PC-9 (cell line): ENCODE measurements at regions not wholly inside any gene's neighbourhood (a gene's known extent, or its start where the extent isn't known, plus 50 kb on each side); places are given as distances from the start of the nearest gene placed in this dataset.
"Not testable (repeated sequence)": the region's sequence is repeated elsewhere in the genome, so short reads cannot be mapped to it uniquely, and the experiment has no call there.

Source experiments
- BruUV-seq: library from RNA; stranded (reverse); fragments of 400-500 nt; replicated peaks from 2 replicates; lab custom pipeline; 2021; lab: Mats Ljungman, UMichigan
- CTCF ChIA-PET: fragments of 300-600 bp; sonication (Branson Sonifier 250); formaldehyde crosslinking; loops from one replicate; lab custom pipeline; 2022; ENCODE audit warnings: antibody characterized with exemption; lab: Charles Lee
- POLR2A ChIA-PET: fragments of 300-600 bp; sonication (Branson Sonifier 250); formaldehyde crosslinking; loops from one replicate; lab custom pipeline; 2022; ENCODE audit warnings: antibody characterized with exemption; ENCODE audit not compliant: unreplicated experiment; lab: Charles Lee
- DNase-seq, 2 experiments: peaks; one replicate each; pipeline versions ENCODE4 v3.0.0 to v3.0.0-alpha.2; 2015 to 2022; ENCODE audit warnings: mixed read lengths in 1 of 2
- H2AFZ ChIP-seq: fragments of 200-600 bp; sonication (generic); 2 replicates; pipeline ENCODE4 v1.8.1; 2017; ENCODE audit warnings: antibody characterized with exemption
- H3F3A ChIP-seq: fragments of 200-600 bp; sonication (generic); 2 replicates; pipeline ENCODE4 v1.8.1; 2017; ENCODE audit warnings: antibody characterized with exemption, mild to moderate bottlenecking, low read depth; ENCODE audit not compliant: insufficient read depth
- H3K27ac ChIP-seq: fragments of 200-600 bp; sonication (generic); 2 replicates; pipeline ENCODE4 v1.6.1; 2016; ENCODE audit warnings: mixed run types
- H3K27me3 ChIP-seq: fragments of 200-600 bp; sonication (generic); 2 replicates; pipeline ENCODE4 v1.6.1; 2016; ENCODE audit warnings: low read depth, mixed run types; ENCODE audit not compliant: insufficient read depth
- H3K36me3 ChIP-seq: fragments of 200-600 bp; sonication (generic); 2 replicates; pipeline ENCODE4 v1.6.1; 2016; ENCODE audit warnings: low read depth, mixed run types
- H3K4me1 ChIP-seq: fragments of 200-600 bp; sonication (generic); replicated peaks from 2 replicates; pipeline ENCODE4 v1.6.1; 2016; ENCODE audit warnings: mixed run types; ENCODE audit not compliant: insufficient read depth
- H3K4me2 ChIP-seq: fragments of 200-600 bp; sonication (generic); 2 replicates; pipeline ENCODE4 v1.6.1; 2017; ENCODE audit warnings: mixed run types
- H3K4me3 ChIP-seq: fragments of 200-600 bp; sonication (generic); 2 replicates; pipeline ENCODE4 v1.6.1; 2016; ENCODE audit warnings: mixed run types
- H3K79me2 ChIP-seq: fragments of 200-600 bp; sonication (generic); 2 replicates; pipeline ENCODE4 v1.6.1; 2017; ENCODE audit warnings: low read depth, mixed run types
- H3K9me2 ChIP-seq: fragments of 200-600 bp; sonication (generic); 2 replicates; pipeline ENCODE4 v1.8.1; 2017; ENCODE audit warnings: mild to moderate bottlenecking; ENCODE audit not compliant: insufficient read depth
- H3K9me3 ChIP-seq: fragments of 200-600 bp; sonication (generic); 2 replicates; pipeline ENCODE4 v1.8.1; 2016; ENCODE audit warnings: low read depth; ENCODE audit not compliant: insufficient read depth
- H4K20me1 ChIP-seq: fragments of 200-600 bp; sonication (generic); 2 replicates; pipeline ENCODE4 v1.8.1; 2017; ENCODE audit not compliant: insufficient read depth
- EZH2 ChIP-seq: fragments of 200-600 bp; sonication (generic); IDR thresholded peaks from 2 replicates; pipeline ENCODE4 v1.8.0; 2017; ENCODE audit warnings: antibody characterized with exemption, low read depth
- intact Hi-C: fragments of 100-400 bp; cut with micrococcal nuclease; formaldehyde crosslinking; loops from one replicate; pipeline ENCODE4 v1.10.0; 2022; ENCODE audit not compliant: unreplicated experiment
- TF ChIP-seq, protein P1 (sequence below): fragments of 200-600 bp; sonication (generic); conservative IDR thresholded peaks from 2 replicates; pipeline ENCODE4 v1.6.1; 2017; ENCODE audit warnings: mixed run types, antibody characterized with exemption, mild to moderate bottlenecking, moderate library complexity

GRCh38 chrX:135651647-135652295 is 61.7 kb upstream of the CT45A1 start:
- Histone ChIP-seq H3K4me1 (no peaks in the 10 kb centered on the region), H3K4me2 (no peak overlapping the region), H3K4me3 (no peak overlapping the region), H3F3A (no peaks in the 10 kb centered on the region), H4K20me1 (no peaks in the 10 kb centered on the region), H3K79me2 (no peaks in the 10 kb centered on the region), H3K36me3 (no peaks in the 10 kb centered on the region), H2AFZ (no peak overlapping the region), H3K9me2 (no peaks in the 10 kb centered on the region), H3K27ac (no peak overlapping the region), H3K9me3 (no peaks in the 10 kb centered on the region), H3K27me3 (peaks cover 19% of the 10 kb centered on the region; the same call in 1 of the 2 replicates)
- intact Hi-C loops = no loop called here
- POLR2A ChIA-PET = interaction anchor here (0.7 kb wide), 1 partner anchor 24 kb away, joined by 4 read pairs; no protein-coding TSS in a partner anchor
- no peak for DNase-seq
- BruUV-seq = no TSS peak
- CTCF ChIA-PET = no interaction called here
- TF ChIP-seq EZH2 = no peak
- TF ChIP-seq, protein P1, sequence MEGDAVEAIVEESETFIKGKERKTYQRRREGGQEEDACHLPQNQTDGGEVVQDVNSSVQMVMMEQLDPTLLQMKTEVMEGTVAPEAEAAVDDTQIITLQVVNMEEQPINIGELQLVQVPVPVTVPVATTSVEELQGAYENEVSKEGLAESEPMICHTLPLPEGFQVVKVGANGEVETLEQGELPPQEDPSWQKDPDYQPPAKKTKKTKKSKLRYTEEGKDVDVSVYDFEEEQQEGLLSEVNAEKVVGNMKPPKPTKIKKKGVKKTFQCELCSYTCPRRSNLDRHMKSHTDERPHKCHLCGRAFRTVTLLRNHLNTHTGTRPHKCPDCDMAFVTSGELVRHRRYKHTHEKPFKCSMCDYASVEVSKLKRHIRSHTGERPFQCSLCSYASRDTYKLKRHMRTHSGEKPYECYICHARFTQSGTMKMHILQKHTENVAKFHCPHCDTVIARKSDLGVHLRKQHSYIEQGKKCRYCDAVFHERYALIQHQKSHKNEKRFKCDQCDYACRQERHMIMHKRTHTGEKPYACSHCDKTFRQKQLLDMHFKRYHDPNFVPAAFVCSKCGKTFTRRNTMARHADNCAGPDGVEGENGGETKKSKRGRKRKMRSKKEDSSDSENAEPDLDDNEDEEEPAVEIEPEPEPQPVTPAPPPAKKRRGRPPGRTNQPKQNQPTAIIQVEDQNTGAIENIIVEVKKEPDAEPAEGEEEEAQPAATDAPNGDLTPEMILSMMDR = no peak

DNA sequence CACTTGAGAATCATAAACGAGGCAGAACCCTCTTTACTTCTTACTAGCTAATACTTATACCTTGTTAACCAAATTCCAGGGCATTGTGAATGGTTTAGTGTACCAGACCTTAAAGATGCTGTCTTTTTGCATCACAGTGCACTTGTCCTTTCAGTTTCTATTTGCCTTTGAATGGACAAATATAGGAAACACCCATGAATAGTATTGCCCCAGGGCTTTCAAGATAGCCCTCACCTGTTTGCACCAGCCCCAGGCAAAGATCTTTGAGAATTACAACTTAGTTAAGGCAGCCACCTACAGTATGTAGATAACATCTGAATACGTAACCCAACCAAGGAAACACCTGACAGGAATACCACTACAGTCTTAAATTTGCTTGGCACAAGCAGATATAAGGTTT is 60.8 kb upstream of the CT45A1 start:
- no TSS peak for BruUV-seq
- no peaks in the 10 kb centered on the region for H3K9me3 ChIP-seq
- POLR2A ChIA-PET = no interaction called here
- no peak for DNase-seq
- H3F3A ChIP-seq = no peaks in the 10 kb centered on the region
- H3K79me2 ChIP-seq = no peaks in the 10 kb centered on the region
- CTCF ChIA-PET = no interaction called here
- H3K4me2 ChIP-seq = no peak overlapping the region
- H2AFZ ChIP-seq = no peak overlapping the region
- H3K27me3 ChIP-seq = peaks cover 19% of the 10 kb centered on the region; the same call in 1 of the 2 replicates
- H3K27ac ChIP-seq = no peak overlapping the region
- H3K9me2 ChIP-seq = no peaks in the 10 kb centered on the region
- H3K36me3 ChIP-seq = no peaks in the 10 kb centered on the region
- TF ChIP-seq, protein P1 = no peak
- no peak for TF ChIP-seq EZH2
- H3K4me1 ChIP-seq = no peaks in the 10 kb centered on the region
- intact Hi-C loops = no loop called here
- H4K20me1 ChIP-seq = no peaks in the 10 kb centered on the region
- no peak overlapping the region for H3K4me3 ChIP-seq

GRCh38 chrX:135657952-135658654 is 55.3 kb upstream of the CT45A1 start:
- H3K9me3 ChIP-seq, DNase-seq, H3K36me3 ChIP-seq, H4K20me1 ChIP-seq, H3K4me3 ChIP-seq, H3F3A ChIP-seq, H3K4me1 ChIP-seq, intact Hi-C loops, H3K27ac ChIP-seq, CTCF ChIA-PET, POLR2A ChIA-PET, H3K79me2 ChIP-seq, BruUV-seq, H3K4me2 ChIP-seq, H3K9me2 ChIP-seq, H2AFZ ChIP-seq: not testable (repeated sequence)
- H3K27me3 ChIP-seq = peaks cover 11% of the 10 kb centered on the region; the same call in 1 of the 2 replicates
